Naive thymus-derived CD4-positive, alpha-beta T cell (primary cell): ENCODE measurements at regions not wholly inside any gene's neighbourhood (a gene's known extent, or its start where the extent isn't known, plus 50 kb on each side); places are given as distances from the start of the nearest gene placed in this dataset.

ENCODE experiments used
- ATAC-seq: fragments of 150-1000 bp; cut with Tn5 transposase; 2 replicates; pipeline ENCODE4 v1.10.0; 2021; ENCODE audit warnings: mild to moderate bottlenecking, moderate library complexity
- CTCF ChIA-PET: fragments of 350-600 bp; sonication (Branson Sonifier 250); formaldehyde crosslinking; loops from one replicate; lab custom pipeline; 2021; ENCODE audit warnings: antibody characterized with exemption; lab: Charles Lee
- POLR2A ChIA-PET: fragments of 350-600 bp; sonication (Branson Sonifier 250); formaldehyde crosslinking; loops from one replicate; lab custom pipeline; 2021; ENCODE audit warnings: antibody characterized with exemption, inconsistent platforms; lab: Charles Lee
- DNase-seq, 9 donors: peaks; one replicate each; pipeline versions ENCODE4 v3.0.0 to v3.0.0-alpha.2; 2020 to 2022; ENCODE audit warnings: mixed read lengths in 1 of 9
- H3K27ac ChIP-seq: one replicate; pipeline ENCODE4 v1.7.0; 2013; ENCODE audit warnings: mild to moderate bottlenecking, low read depth, low read length, moderate library complexity
- H3K27me3 ChIP-seq, 2 donors: one replicate each; pipeline ENCODE4 v1.7.0; 2013; ENCODE audit warnings: low read length in 2 of 2, mild to moderate bottlenecking in 2 of 2, moderate library complexity in 2 of 2; ENCODE audit not compliant: control insufficient read depth in 2 of 2, insufficient read depth in 2 of 2
- H3K36me3 ChIP-seq, 3 experiments: 1 replicate in 2 of 3; 2 replicates in 1 of 3; pipeline ENCODE4 v1.7.0; 2013; ENCODE audit warnings: low read length in 3 of 3, mild to moderate bottlenecking in 3 of 3, moderate library complexity in 1 of 3; ENCODE audit not compliant: insufficient read depth in 3 of 3, control insufficient read depth in 2 of 3
- H3K4me1 ChIP-seq, 2 donors: one replicate each; pipeline ENCODE4 v1.7.0; 2013; ENCODE audit warnings: low read length in 2 of 2, mild to moderate bottlenecking in 2 of 2, moderate library complexity in 1 of 2; ENCODE audit not compliant: control insufficient read depth in 2 of 2, insufficient read depth in 2 of 2
- H3K4me3 ChIP-seq: 2 replicates; pipeline ENCODE4 v1.7.0; 2013; ENCODE audit warnings: mild to moderate bottlenecking, low read length
- H3K9me3 ChIP-seq, 3 experiments: 1 replicate in 2 of 3; 2 replicates in 1 of 3; pipeline ENCODE4 v1.7.0; 2013; ENCODE audit warnings: low read length in 3 of 3; ENCODE audit not compliant: control insufficient read depth in 2 of 3
- H3K27ac Mint-ChIP-seq, 9 donors: one replicate each; pipeline ENCODE4 v1.8.0; 2020 to 2022; ENCODE audit warnings: mixed read lengths in 9 of 9, mild to moderate bottlenecking in 8 of 9, moderate library complexity in 5 of 9, inconsistent platforms in 2 of 9
- H3K27me3 Mint-ChIP-seq, 5 donors: one replicate each; pipeline ENCODE4 v1.8.0; 2021 to 2022; ENCODE audit warnings: mixed read lengths in 5 of 5, mild to moderate bottlenecking in 1 of 5
- H3K36me3 Mint-ChIP-seq, 5 donors: one replicate each; pipeline ENCODE4 v1.8.0; 2020 to 2022; ENCODE audit warnings: mixed read lengths in 5 of 5, mild to moderate bottlenecking in 3 of 5, inconsistent platforms in 1 of 5
- H3K4me1 Mint-ChIP-seq, 7 donors: one replicate each; pipeline ENCODE4 v1.8.0; 2020 to 2022; ENCODE audit warnings: mixed read lengths in 7 of 7, mild to moderate bottlenecking in 3 of 7, inconsistent platforms in 1 of 7
- H3K4me3 Mint-ChIP-seq, 10 donors: one replicate each; pipeline ENCODE4 v1.8.0; 2020 to 2022; ENCODE audit warnings: mild to moderate bottlenecking in 10 of 10, mixed read lengths in 10 of 10, moderate library complexity in 6 of 10, inconsistent platforms in 2 of 10
- H3K9me3 Mint-ChIP-seq, 11 donors: one replicate each; pipeline ENCODE4 v1.8.0; 2020 to 2022; ENCODE audit warnings: mixed read lengths in 11 of 11, mild to moderate bottlenecking in 4 of 11, inconsistent platforms in 1 of 11, moderate library complexity in 1 of 11
- intact Hi-C, 2 donors: fragments of 100-400 bp; cut with micrococcal nuclease; formaldehyde crosslinking; loops; one replicate each; pipeline ENCODE4 v1.15.1; 2023

DNA sequence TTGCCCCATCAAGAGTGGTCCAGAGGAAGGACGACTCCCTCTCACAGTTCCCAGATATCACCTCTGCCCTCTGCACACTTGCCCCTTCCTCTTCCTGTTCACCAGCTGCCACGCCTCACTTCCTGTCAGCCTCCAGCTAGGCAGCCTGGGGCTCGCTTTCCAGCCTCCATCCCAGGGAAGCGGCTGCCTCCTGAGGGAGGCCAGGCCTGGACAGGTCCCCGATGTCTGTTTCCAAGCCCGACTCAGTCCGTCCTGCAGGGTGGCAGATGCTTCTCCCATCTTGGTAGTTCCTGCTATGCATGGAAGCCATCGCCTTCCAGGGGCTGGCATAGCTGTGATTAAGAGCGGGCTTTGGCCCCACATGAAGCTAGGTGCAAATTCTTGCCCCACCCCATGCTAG lies 233.5 kb upstream of the PMEPA1 start:
- H3K27me3 ChIP-seq = no peaks in the 10 kb centered on the region
- H3K9me3 Mint-ChIP-seq = peaks cover 0 to 3% (median 0%) of the 10 kb centered on the region in 11 donors
- no peaks in the 10 kb centered on the region for H3K4me1 Mint-ChIP-seq
- ATAC-seq = no peak
- CTCF ChIA-PET = no interaction called here
- H3K9me3 ChIP-seq = no peaks in the 10 kb centered on the region
- H3K4me3 Mint-ChIP-seq = no peak overlapping the region
- H3K27ac Mint-ChIP-seq = no peak overlapping the region
- no peak overlapping the region for H3K4me3 ChIP-seq
- no peaks in the 10 kb centered on the region for H3K36me3 Mint-ChIP-seq
- H3K4me1 ChIP-seq = no peaks in the 10 kb centered on the region
- POLR2A ChIA-PET = no interaction called here
- no peak for DNase-seq
- no peak overlapping the region for H3K27ac ChIP-seq
- intact Hi-C loops = no loop called here
- no peaks in the 10 kb centered on the region for H3K36me3 ChIP-seq
- peaks cover 0 to 5% (median 4%) of the 10 kb centered on the region in 5 donors for H3K27me3 Mint-ChIP-seq

DNA sequence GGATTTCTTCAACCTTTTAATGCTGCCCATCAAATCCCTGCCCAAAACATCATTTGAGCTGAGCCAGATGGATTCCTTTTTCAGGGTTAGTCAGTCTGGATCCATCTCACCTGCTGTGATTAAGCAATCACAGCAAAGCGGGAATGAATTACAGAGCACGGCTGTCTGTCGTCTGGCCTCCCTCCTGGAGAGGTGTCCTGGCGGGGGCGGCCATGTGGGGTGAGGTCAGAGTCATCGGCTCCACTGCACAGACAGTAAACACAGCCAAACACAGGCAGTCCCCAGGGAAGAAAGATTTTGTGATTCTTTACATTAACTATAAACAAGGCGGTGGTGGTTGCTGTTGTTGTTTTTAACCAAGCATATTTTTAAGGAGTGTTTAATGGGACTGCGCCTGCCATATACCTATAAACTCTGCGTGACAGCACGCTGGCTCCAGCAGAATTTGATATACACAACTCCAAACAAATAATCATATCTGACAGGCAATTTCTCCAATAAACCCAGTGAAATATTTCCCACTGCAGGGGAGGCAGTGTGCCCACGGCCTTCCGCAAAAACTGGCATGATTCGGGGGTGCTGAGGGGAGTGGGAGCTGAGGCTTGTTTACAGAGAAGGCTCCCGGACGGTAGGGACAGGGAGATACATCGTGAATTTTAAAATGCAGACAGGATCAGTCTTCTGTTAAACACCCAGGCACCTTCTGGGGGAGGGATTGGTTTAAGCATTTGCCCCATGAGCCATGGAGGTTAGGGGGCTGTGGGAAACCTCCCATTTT lies 232.0 kb upstream of the PMEPA1 start:
- no peaks in the 10 kb centered on the region for H3K9me3 ChIP-seq
- ChIA-PET CTCF (no interaction called here), POLR2A (no interaction called here)
- no peak overlapping the region for H3K27ac ChIP-seq
- Mint-ChIP-seq H3K27ac (no peak overlapping the region), H3K27me3 (peaks cover 0 to 15% (median 5%) of the 10 kb centered on the region in 5 donors), H3K4me3 (no peak overlapping the region), H3K4me1 (peaks cover 0 to 3% (median 0%) of the 10 kb centered on the region in 7 donors), H3K9me3 (peaks cover 0 to 3% (median 0%) of the 10 kb centered on the region in 11 donors), H3K36me3 (no peaks in the 10 kb centered on the region)
- intact Hi-C loops = no loop called here
- no peak overlapping the region for H3K4me3 ChIP-seq
- DNase-seq (no peak), ATAC-seq (no peak)
- H3K36me3 ChIP-seq = no peaks in the 10 kb centered on the region
- no peaks in the 10 kb centered on the region for H3K4me1 ChIP-seq
- no peaks in the 10 kb centered on the region for H3K27me3 ChIP-seq

GRCh38 chr20:57940868-57941522 lies 231.2 kb upstream of the PMEPA1 start:
- ATAC-seq (no peak), DNase-seq (no peak)
- no peaks in the 10 kb centered on the region for H3K36me3 ChIP-seq
- intact Hi-C loops = no loop called here
- Mint-ChIP-seq H3K9me3 (no peaks in the 10 kb centered on the region), H3K27me3 (peaks cover 0 to 15% (median 5%) of the 10 kb centered on the region in 5 donors), H3K27ac (no peak overlapping the region), H3K36me3 (no peaks in the 10 kb centered on the region), H3K4me1 (peaks cover 0 to 3% (median 0%) of the 10 kb centered on the region in 7 donors), H3K4me3 (no peak overlapping the region)
- no peak overlapping the region for H3K27ac ChIP-seq
- no peaks in the 10 kb centered on the region for H3K4me1 ChIP-seq
- CTCF ChIA-PET = no interaction called here
- H3K4me3 ChIP-seq = no peak overlapping the region
- no peaks in the 10 kb centered on the region for H3K9me3 ChIP-seq
- POLR2A ChIA-PET = no interaction called here
- no peaks in the 10 kb centered on the region for H3K27me3 ChIP-seq

- ATAC-seq (no peak), DNase-seq (no peak)
- H3K27ac ChIP-seq = no peak overlapping the region
- no peaks in the 10 kb centered on the region for H3K27me3 ChIP-seq
- ChIA-PET POLR2A (no interaction called here), CTCF (interaction anchor here (0.7 kb wide), 1 partner anchor 1506 kb away, joined by 3 read pairs; no protein-coding TSS in a partner anchor)
- no peaks in the 10 kb centered on the region for H3K9me3 ChIP-seq
- no peaks in the 10 kb centered on the region for H3K36me3 Mint-ChIP-seq
- intact Hi-C loops = no loop called here
- peaks cover 0 to 3% (median 0%) of the 10 kb centered on the region in 7 donors for H3K4me1 Mint-ChIP-seq
- H3K27me3 Mint-ChIP-seq = peaks cover 0 to 15% (median 5%) of the 10 kb centered on the region in 5 donors
- H3K36me3 ChIP-seq = no peaks in the 10 kb centered on the region
- H3K4me3 Mint-ChIP-seq = no peak overlapping the region
- no peaks in the 10 kb centered on the region for H3K9me3 Mint-ChIP-seq
- no peak overlapping the region for H3K4me3 ChIP-seq
- no peaks in the 10 kb centered on the region for H3K4me1 ChIP-seq
- H3K27ac Mint-ChIP-seq = no peak overlapping the region
Measured at GRCh38 chr20:57940376-57940775, 230.6 kb upstream of the PMEPA1 start.

DNA sequence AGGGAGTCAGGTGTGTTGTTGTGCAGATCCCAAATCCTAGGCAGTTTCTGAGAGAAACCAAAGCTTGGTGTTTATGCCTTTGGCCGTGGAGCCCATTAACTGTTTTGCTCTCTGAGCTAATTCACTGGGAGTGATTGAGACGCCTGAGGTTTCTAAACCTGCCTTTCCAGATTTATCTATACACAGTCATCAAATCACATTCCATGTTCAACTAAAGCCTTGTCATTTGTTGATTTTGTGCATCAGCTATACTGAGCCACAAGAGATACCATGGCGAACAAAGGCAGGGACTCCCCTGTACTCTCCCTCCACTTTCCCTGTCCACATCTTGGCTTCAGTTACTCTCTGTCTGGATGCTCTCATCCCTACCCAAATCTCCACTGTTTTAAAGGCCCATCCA lies 229.7 kb upstream of the PMEPA1 start:
- ChIA-PET POLR2A (no interaction called here), CTCF (no interaction called here)
- Mint-ChIP-seq H3K4me1 (peaks cover 0 to 3% (median 0%) of the 10 kb centered on the region in 7 donors), H3K27me3 (peaks cover 0 to 19% (median 8%) of the 10 kb centered on the region in 5 donors), H3K4me3 (no peak overlapping the region), H3K27ac (no peak overlapping the region), H3K36me3 (no peaks in the 10 kb centered on the region), H3K9me3 (no peaks in the 10 kb centered on the region)
- ATAC-seq (no peak), DNase-seq (no peak)
- Histone ChIP-seq H3K27ac (no peak overlapping the region), H3K27me3 (no peaks in the 10 kb centered on the region), H3K9me3 (no peaks in the 10 kb centered on the region), H3K4me3 (no peak overlapping the region), H3K36me3 (no peaks in the 10 kb centered on the region), H3K4me1 (no peaks in the 10 kb centered on the region)
- intact Hi-C loops = no loop called here

DNA sequence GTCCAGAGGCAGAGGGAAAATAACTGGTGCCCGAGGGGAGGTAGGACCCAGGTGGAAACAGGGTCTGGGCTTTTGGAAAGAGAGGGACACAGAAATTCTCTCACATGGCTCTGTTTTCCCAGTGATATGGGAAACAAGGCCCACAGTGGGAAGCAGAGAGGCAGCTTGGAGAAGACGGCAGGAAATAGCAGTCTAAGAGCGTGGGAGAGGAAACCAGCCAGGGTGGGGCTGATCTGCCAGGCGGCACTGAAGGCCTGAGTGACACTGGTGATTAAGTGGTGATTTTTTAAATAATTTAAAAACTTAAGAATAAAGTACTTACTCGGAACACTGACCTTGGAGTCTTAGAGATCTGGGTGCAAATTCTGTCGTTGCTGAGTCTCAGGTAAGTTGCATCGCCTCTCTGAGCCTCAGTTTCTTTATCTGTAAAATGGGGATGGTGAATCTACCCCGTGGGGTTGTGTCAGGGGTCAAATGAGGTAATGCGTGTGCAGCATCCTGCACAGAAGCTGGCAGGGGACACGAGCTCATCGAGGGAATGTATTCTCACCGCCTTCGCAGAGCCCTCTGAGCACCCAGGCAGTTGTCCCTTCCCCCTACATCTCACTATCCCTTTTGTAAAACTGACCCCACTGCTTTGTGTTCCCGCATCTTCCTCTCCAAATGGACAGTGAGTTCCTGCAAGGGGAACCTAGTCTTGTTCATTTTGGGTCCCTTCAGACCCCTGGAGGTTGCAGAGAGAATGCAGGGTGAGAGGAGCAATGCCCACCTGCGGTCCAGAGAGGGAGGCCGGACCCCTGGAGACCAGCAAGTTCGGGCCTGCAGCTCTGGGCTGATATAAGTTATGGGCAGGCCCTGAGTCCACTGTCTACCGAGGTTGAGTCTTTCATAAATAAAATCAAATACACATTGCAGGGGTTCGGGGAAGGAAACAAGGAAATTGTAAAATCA lies 228.6 kb upstream of the PMEPA1 start:
- Histone ChIP-seq H3K27me3 (no peaks in the 10 kb centered on the region), H3K4me3 (no peak overlapping the region), H3K9me3 (no peaks in the 10 kb centered on the region), H3K27ac (no peak overlapping the region), H3K4me1 (no peaks in the 10 kb centered on the region), H3K36me3 (no peaks in the 10 kb centered on the region)
- no peak for DNase-seq
- intact Hi-C loops = no loop called here
- ChIA-PET POLR2A (no interaction called here), CTCF (no interaction called here)
- ATAC-seq = no peak
- H3K9me3 Mint-ChIP-seq = no peaks in the 10 kb centered on the region
- peaks cover 0 to 19% (median 8%) of the 10 kb centered on the region in 5 donors for H3K27me3 Mint-ChIP-seq
- no peaks in the 10 kb centered on the region for H3K36me3 Mint-ChIP-seq
- no peak overlapping the region for H3K27ac Mint-ChIP-seq
- peaks cover 0 to 3% (median 0%) of the 10 kb centered on the region in 7 donors for H3K4me1 Mint-ChIP-seq
- no peak overlapping the region for H3K4me3 Mint-ChIP-seq
